Activated CD4-positive, CD25-positive, alpha-beta regulatory T cell treated with anti-CD3 and anti-CD28 coated beads, Interleukin-2, amount 50 U/mL, for 24 hours (primary cell): ENCODE measurements at regions not wholly inside any gene's neighbourhood (a gene's known extent, or its start where the extent isn't known, plus 50 kb on each side); places are given as distances from the start of the nearest gene placed in this dataset.
"Not testable (repeated sequence)": the region's sequence is repeated elsewhere in the genome, so short reads cannot be mapped to it uniquely, and the experiment has no call there.

Source experiments
- ATAC-seq, 2 donors: fragments of 150-1000 bp; cut with Tn5 transposase; one replicate each; pipeline ENCODE4 v1.10.0; 2021; ENCODE audit warnings: mild to moderate bottlenecking in 1 of 2, moderate library complexity in 1 of 2

GRCh38 chr3:181609030-181609767 lies 102.5 kb upstream of the SOX2 start:
- ATAC-seq: no peak

GRCh38 chr3:181604267-181604666 lies 107.5 kb upstream of the SOX2 start:
- ATAC-seq: no peak

- ATAC-seq: no peak
Measured at GRCh38 chr3:181596126-181596525, 115.6 kb upstream of the SOX2 start.

DNA sequence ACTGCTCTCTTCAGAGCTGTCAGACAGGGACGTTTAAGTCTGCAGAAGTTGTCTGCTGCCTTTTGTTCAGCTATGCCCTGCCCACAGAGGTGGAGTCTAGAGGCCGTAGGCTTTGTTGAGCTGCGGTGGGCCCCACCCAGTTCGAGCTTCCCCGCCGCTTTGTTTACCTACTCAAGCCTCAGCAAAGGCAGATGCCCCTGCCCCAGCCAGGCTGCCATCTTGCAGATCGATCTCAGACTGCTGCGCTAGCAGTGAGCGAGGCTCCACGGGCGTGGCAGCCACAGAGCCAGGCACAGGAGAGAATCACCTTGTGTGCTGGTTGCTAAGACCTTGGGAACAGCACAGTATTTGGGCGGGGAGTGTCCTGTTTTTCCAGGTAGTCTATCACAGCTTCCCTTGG lies 120.8 kb upstream of the SOX2 start:
- ATAC-seq: not testable (repeated sequence)

GRCh38 chr3:181582619-181583018 lies 129.1 kb upstream of the SOX2 start:
- no peak for ATAC-seq

DNA sequence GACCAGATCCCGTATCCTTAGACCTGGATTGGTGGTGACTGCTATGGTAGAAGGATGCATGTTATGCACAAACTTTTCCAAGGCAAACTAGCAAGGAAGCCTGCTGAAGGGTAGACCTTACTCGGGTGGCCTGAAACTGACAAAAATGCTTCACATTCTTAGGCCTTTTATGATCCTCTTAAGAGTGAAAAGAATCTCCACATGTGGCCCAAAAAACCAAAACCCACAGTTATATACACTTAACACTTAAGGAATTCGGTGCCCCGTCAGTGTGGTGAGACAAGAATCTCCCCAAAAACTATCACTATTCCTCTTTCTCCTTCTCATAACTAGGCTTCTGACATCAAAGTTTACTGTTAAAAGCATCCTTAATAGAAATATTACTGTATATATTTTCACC lies 130.1 kb upstream of the SOX2 start:
- no peak for ATAC-seq

GRCh38 chr3:181578743-181579142 lies 133.0 kb upstream of the SOX2 start:
- ATAC-seq: no peak

DNA sequence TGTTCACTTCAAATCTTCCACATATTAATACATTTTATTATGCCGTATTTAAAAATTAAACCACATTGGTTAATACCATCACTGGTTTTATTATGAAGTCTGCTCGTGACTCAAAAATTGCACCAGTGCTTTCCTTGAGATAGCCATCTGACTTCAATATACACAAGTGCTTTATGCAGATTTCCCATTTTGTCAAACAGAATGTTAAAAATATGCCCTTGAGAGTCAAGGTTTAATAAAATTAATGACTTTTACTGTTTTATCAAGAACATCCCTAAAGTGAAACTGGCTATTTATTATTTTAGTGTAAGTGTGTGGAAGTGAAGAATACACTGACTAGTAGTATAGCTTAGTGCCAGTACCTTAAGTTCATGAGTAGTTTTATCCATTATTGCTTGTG lies 139.3 kb upstream of the SOX2 start:
- ATAC-seq: no peak

- no peak for ATAC-seq
Measured at GRCh38 chr3:181570472-181570871, 141.3 kb upstream of the SOX2 start.

GRCh38 chr3:181569356-181569940 lies 142.3 kb upstream of the SOX2 start:
- ATAC-seq: no peak

GRCh38 chr3:181568693-181569092 lies 143.0 kb upstream of the SOX2 start:
- no peak for ATAC-seq

DNA sequence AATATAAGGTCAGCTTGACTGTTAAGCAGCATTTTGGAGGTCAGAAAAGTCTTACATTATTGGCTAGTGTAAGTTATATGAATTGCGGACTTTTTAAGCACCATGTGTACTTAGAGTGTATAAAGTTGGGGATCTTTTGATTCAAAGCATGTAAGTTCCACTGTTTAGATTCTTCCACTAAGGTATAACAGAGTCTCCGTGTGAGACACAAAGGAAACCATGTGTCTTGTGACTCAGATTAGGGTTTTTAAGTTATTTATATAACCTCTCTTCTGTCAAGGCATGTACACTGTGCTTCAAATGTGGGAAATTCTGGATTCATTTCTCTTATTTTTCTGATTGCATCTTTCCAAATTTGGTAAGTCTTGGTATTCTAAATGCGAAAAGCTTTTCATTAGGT lies 143.5 kb upstream of the SOX2 start:
- no peak for ATAC-seq

DNA sequence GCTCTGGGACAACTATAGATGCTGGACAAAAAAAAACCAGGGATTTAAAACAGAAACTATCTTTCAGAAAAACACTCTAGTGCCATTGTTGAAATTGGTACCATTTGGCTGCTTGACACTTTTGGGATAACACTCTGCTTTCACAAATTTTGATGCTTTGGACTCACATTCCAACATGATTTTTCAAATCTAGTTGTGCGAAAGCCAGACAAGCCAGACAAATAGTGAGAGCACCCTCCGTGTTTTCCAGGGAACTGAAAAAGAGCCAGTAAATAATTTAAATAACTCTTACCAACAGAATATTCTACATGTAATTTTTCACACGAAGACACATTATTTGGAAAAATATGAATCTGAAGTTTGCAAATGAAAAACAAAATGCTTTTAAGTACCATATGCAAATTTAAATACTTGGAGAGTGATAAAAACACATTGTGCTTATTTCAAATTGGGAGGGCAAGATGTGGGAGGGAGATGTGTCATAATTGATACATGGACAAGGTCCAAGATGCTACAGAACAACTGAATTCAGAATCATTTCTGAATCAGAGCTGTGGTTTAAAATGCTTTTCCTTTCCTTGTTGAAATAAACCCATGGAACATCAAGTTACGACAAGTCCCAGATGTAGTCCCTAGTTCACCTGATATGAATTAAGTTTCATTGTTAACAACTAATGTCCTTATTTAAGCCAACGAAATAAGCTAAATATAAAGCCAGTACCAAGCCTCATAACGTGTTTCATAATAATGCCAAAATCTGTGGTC lies 144.2 kb upstream of the SOX2 start:
- no peak for ATAC-seq

DNA sequence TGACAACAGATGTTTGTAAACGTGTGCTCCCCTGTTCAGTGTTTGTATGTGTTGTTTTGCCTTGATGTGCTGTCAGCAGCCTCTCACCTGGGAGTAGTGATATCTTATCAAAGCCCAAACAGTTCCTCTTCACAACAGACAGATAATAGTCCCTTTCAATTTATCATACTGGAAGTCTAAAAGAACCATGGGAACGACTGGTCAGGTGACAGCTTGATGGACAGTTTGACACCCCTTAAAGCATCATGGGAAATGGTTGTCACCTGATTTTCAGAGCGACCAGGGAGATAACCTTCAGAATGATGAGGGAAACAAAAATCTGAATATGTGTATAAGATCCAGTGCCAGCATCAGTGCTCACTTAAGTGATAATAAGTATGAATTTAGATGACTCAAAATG lies 146.3 kb upstream of the SOX2 start:
- ATAC-seq: no peak

DNA sequence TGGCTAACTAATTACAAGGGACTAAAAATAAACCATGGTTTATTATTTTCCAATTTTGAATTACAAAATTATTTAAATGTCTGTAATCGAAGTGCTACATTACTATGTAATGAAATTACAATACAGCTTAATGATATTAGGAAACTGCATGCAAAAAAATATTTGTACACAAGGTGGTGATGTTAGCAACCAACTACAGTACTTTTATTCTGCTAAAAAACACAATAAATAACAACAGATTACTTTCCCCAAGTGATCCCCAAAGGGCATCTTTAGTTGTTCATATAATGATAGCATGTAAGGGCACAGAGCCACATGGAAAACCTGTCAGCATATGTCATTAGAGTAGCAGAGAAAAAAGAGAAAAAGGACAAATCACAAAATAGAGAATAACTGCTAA lies 147.5 kb upstream of the SOX2 start:
- ATAC-seq: no peak

DNA sequence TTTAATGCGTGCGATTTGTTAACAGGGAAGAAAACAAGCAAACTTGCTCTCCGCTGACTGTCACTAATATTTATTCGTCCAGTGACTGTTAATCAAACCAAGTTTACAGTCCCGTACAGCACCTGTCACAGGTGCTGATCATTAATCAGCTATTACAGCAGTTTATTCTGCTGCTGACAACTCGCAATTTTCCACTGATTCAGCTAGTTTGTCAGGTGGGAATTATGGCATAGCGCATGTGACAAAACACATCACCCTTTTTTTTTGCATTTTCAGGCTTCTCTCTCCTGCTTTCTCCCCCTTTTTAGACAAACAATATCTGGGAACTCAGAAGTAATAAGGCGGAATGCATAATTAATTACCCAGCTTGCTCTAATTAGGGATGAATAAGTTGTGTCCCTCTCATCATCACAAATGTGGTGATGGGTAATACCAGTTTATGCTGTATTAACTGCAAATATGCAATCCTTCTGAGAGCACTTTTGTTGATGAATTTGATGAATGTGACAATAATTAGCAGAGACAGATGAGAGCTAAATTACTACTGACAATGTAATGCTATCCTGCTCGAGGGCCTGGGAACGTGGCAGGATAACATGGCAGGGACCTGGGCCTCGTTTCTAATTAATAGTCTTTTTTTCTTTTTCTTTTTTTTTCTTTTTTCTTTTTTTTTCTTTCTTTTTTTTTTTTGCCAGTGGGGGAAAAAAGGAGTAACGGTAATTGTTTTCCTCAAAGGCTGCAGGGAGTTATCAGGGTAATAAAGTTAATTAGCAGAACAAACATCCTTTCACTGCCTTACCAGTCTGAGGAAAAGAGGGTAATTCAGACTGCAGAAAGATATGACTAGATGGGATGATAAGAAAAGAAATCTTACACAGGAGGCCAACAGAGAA lies 150.3 kb upstream of the SOX2 start:
- ATAC-seq: no peak

- no peak for ATAC-seq
Measured at GRCh38 chr3:181558870-181559269, 152.9 kb upstream of the SOX2 start.

- ATAC-seq: no peak
Measured at GRCh38 chr3:181555681-181556080, 156.0 kb upstream of the SOX2 start.

DNA sequence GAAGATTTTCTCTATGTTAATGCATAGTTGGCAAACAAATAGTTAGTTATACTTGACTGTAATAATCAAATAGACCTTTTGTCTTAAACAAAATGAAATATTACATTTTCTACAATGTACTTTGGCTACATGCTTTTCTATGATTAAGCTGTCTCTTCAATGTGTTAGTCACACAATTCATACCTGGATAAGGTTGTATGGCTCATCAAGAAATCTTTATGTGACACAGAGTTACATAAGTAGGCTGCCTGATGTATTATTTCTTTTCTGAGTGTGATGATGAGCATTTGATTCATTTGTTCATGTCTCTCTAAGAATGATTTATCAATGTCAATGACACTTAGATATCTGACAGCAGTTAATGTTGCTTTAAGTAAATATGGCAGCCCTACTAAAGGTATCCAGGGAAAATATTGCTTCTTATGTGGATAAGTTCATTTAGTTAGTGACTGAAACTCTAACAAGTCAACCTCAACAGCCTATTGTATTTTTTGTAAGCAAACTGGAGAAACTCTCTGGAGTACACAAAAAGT lies 157.4 kb upstream of the SOX2 start:
- no peak for ATAC-seq

GRCh38 chr3:181549266-181549665 lies 162.5 kb upstream of the SOX2 start:
- no peak for ATAC-seq

- no peak for ATAC-seq
Measured at GRCh38 chr3:181541414-181541813, 170.3 kb upstream of the SOX2 start.

GRCh38 chr3:181534781-181535221 lies 176.9 kb upstream of the SOX2 start:
- ATAC-seq: no peak

- no peak for ATAC-seq
Measured at GRCh38 chr3:181533811-181534210, 177.9 kb upstream of the SOX2 start.
